HEK293 (cell line): ENCODE measurements at regions not wholly inside any gene's neighbourhood (a gene's known extent, or its start where the extent isn't known, plus 50 kb on each side); places are given as distances from the start of the nearest gene placed in this dataset.
A peak's percentile ranks its signal among the peaks of the same experiment; 100 is the strongest.

Source experiments
- CTCF ChIA-PET: fragments of 350-600 bp; formaldehyde crosslinking; extraction: SDS; loops from one replicate; lab custom pipeline; 2021; ENCODE audit warnings: antibody characterized with exemption; lab: Yijun Ruan, JAX
- POLR2A ChIA-PET: fragments of 300-600 bp; formaldehyde crosslinking; extraction: SDS; loops from one replicate; lab custom pipeline; 2020; ENCODE audit warnings: antibody characterized with exemption, inconsistent platforms; lab: Yijun Ruan, JAX
- H3K27ac ChIP-seq: fragments of 200-500 bp; sonication (Bioruptor generic); 2 replicates; pipeline ENCODE4 v1.5.1; 2014; ENCODE audit warnings: low read depth, low read length, control low read depth, inconsistent platforms; ENCODE audit errors: extremely low read depth
- H3K36me3 ChIP-seq, 2 experiments: fragments of 200-500 bp in 1 of 2; sonication (Bioruptor generic) in 1 of 2; 1 replicate in 1 of 2; 2 replicates in 1 of 2; pipeline ENCODE4 v1.5.1; 2014 to 2017; ENCODE audit warnings: inconsistent platforms in 2 of 2, low read length in 2 of 2; ENCODE audit not compliant: control insufficient read depth in 2 of 2, insufficient read depth in 1 of 2
- H3K4me1 ChIP-seq: fragments of 200-500 bp; sonication (Bioruptor generic); 2 replicates; pipeline ENCODE4 v1.5.1; 2014; ENCODE audit warnings: mild to moderate bottlenecking, low read length, inconsistent platforms; ENCODE audit not compliant: control insufficient read depth, insufficient read depth
- H3K4me3 ChIP-seq: 2 replicates; pipeline ENCODE4 v1.5.1; 2011; ENCODE audit warnings: low read depth, mild to moderate bottlenecking, control low read depth, low read length, moderate library complexity
- H3K9me3 ChIP-seq: fragments of 200-500 bp; sonication (Bioruptor generic); 2 replicates; pipeline ENCODE4 v1.5.1; 2014; ENCODE audit warnings: low read depth, low read length, inconsistent platforms; ENCODE audit not compliant: control insufficient read depth, insufficient read depth
- GLIS1 ChIP-seq: fragments of 450-650 bp; formaldehyde crosslinking; IDR thresholded peaks from 2 replicates; pipeline ENCODE4 v1.5.1; 2016; ENCODE audit warnings: missing biosample characterization, missing genetic modification characterization
- PBX3 ChIP-seq: sonication (generic); formaldehyde crosslinking; IDR thresholded peaks from 2 replicates; pipeline ENCODE4 v1.8.1; 2022; ENCODE audit warnings: mild to moderate bottlenecking, moderate library complexity, missing genetic modification reagents
- WT1 ChIP-seq: fragments of 450-650 bp; formaldehyde crosslinking; IDR thresholded peaks from 2 replicates; pipeline ENCODE4 v1.5.1; 2016; ENCODE audit warnings: missing biosample characterization, missing genetic modification characterization
- ZBTB10 ChIP-seq: fragments of 450-650 bp; formaldehyde crosslinking; IDR thresholded peaks from 2 replicates; pipeline ENCODE4 v1.5.1; 2016; ENCODE audit warnings: missing biosample characterization, missing genetic modification characterization
- ZBTB20 ChIP-seq: fragments of 450-650 bp; formaldehyde crosslinking; IDR thresholded peaks from 2 replicates; pipeline ENCODE4 v1.5.1; 2016; ENCODE audit warnings: missing biosample characterization, missing genetic modification characterization
- ZFHX2 ChIP-seq: fragments of 450-650 bp; formaldehyde crosslinking; conservative IDR thresholded peaks from 2 replicates; pipeline ENCODE4 v1.5.1; 2016; ENCODE audit warnings: missing biosample characterization, missing genetic modification characterization
- ZFP41 ChIP-seq: fragments of 450-650 bp; formaldehyde crosslinking; IDR thresholded peaks from 2 replicates; pipeline ENCODE4 v1.5.1; 2016; ENCODE audit warnings: missing biosample characterization, missing genetic modification characterization, borderline replicate concordance
- ZNF423 ChIP-seq: fragments of 450-650 bp; formaldehyde crosslinking; IDR thresholded peaks from 2 replicates; pipeline ENCODE4 v1.5.1; 2016; ENCODE audit warnings: missing biosample characterization, missing genetic modification characterization
- ZNF549 ChIP-seq: fragments of 450-650 bp; IDR thresholded peaks from 2 replicates; pipeline ENCODE4 v1.5.1; 2018; ENCODE audit warnings: missing biosample characterization, missing genetic modification characterization, mild to moderate bottlenecking, inconsistent platforms, moderate library complexity
- ZNF654 ChIP-seq: fragments of 450-650 bp; formaldehyde crosslinking; IDR thresholded peaks from 2 replicates; pipeline ENCODE4 v1.5.1; 2016; ENCODE audit warnings: low read depth, missing biosample characterization, missing genetic modification characterization
- ZNF677 ChIP-seq: fragments of 450-650 bp; IDR thresholded peaks from 2 replicates; pipeline ENCODE4 v1.5.0; 2018; ENCODE audit warnings: missing biosample characterization, mild to moderate bottlenecking, missing genetic modification characterization, moderate library complexity
- ZNF837 ChIP-seq: fragments of 450-650 bp; formaldehyde crosslinking; IDR thresholded peaks from 2 replicates; pipeline ENCODE4 v1.5.1; 2016; ENCODE audit warnings: missing biosample characterization, missing genetic modification characterization
- ZSCAN30 ChIP-seq: fragments of 450-650 bp; IDR thresholded peaks from 2 replicates; pipeline ENCODE4 v1.5.1; 2018; ENCODE audit warnings: missing biosample characterization, mild to moderate bottlenecking, missing genetic modification characterization, moderate library complexity
- ZSCAN4 ChIP-seq: fragments of 450-650 bp; formaldehyde crosslinking; IDR thresholded peaks from 2 replicates; pipeline ENCODE4 v1.5.1; 2017; ENCODE audit warnings: missing biosample characterization, missing genetic modification characterization
- TF ChIP-seq, protein P1 (sequence below): fragments of 450-650 bp; formaldehyde crosslinking; IDR thresholded peaks from 2 replicates; pipeline ENCODE4 v1.5.1; 2016; ENCODE audit warnings: missing biosample characterization, missing genetic modification characterization
- TF ChIP-seq, protein P2 (sequence below): fragments of 450-650 bp; formaldehyde crosslinking; optimal IDR thresholded peaks from 2 replicates; pipeline ENCODE3; 2016; ENCODE audit warnings: missing biosample characterization, mild to moderate bottlenecking, missing genetic modification characterization

DNA sequence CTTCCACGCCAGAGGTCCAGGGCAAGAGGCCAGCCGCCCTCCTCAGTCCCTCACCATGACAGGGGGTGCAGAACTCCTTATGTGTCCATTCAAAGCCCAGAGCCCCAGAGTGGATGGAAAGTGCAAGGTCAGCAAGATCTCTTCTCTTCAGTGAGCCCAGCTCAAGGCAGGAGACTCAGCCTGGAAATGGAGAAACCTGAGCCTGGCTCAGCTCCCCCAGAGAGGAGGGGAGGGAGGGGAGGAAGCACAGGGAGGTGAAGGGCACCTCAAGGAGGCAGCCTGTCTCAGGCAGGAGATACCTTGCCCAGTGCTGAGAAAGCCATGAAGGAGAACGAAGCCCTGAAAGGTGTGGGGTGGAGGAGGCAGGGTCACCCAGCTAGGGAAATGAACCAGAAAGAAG is 121.8 kb upstream of the PJA1 start:
- no peak for TF ChIP-seq ZFP41 (tag by site-specific recombination)
- 0 out of 2 replicates have a peak, but pooled peaks have one; percentile 17 for TF ChIP-seq ZNF423 (tag by site-specific recombination)
- peak; percentile 76 for TF ChIP-seq GLIS1 (tag by site-specific recombination)
- TF ChIP-seq, all 188 proteins: peak for 2
- ChIA-PET CTCF (interaction anchor here (0.5 to 2.4 kb wide), 10 partner anchors 12 to 769 kb away, joined by 3 to 27 read pairs (median 4); partner anchors contain the start of gene EFNB1), POLR2A (interaction anchor here (1.2 kb wide), 1 partner anchor 458 kb away, joined by 4 read pairs; the partner anchor contains the start of gene EFNB1)

GRCh38 chrX:69286565-69286906 is 121.3 kb upstream of the PJA1 start:
- Histone ChIP-seq H3K4me1 (no peaks in the 10 kb centered on the region), H3K27ac (no peak overlapping the region)
- CTCF ChIA-PET, result interaction anchor here (0.5 to 2.4 kb wide), 10 partner anchors 12 to 768 kb away, joined by 3 to 27 read pairs (median 4); partner anchors contain the start of gene EFNB1
- TF ChIP-seq, protein P1, sequence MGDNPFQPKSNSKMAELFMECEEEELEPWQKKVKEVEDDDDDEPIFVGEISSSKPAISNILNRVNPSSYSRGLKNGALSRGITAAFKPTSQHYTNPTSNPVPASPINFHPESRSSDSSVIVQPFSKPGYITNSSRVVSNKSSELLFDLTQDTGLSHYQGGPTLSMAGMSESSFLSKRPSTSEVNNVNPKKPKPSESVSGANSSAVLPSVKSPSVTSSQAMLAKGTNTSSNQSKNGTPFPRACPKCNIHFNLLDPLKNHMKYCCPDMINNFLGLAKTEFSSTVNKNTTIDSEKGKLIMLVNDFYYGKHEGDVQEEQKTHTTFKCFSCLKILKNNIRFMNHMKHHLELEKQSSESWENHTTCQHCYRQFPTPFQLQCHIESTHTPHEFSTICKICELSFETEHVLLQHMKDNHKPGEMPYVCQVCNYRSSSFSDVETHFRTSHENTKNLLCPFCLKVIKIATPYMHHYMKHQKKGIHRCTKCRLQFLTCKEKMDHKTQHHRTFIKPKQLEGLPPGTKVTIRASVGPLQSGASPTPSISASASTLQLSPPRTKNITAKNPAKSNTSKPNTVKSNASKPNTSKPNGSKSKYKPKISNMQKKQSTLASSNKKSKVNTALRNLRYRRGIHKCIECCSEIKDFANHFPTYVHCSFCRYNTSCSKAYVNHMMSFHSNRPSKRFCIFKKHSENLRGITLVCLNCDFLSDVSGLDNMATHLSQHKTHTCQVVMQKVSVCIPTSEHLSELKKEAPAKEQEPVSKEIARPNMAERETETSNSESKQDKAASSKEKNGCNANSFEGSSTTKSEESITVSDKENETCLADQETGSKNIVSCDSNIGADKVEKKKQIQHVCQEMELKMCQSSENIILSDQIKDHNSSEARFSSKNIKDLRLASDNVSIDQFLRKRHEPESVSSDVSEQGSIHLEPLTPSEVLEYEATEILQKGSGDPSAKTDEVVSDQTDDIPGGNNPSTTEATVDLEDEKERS, result no peak
- peak; percentile 14; the same call in 1 of the 2 replicates for TF ChIP-seq ZSCAN4 (tag by site-specific recombination)
- TF ChIP-seq, all 188 proteins: peak for 1
- H3K36me3 ChIP-seq, result no peaks in the 10 kb centered on the region
- no peak overlapping the region for H3K4me3 ChIP-seq
- POLR2A ChIA-PET, result interaction anchor here (1.2 kb wide), 1 partner anchor 458 kb away, joined by 4 read pairs; the partner anchor contains the start of gene EFNB1
- no peaks in the 10 kb centered on the region for H3K9me3 ChIP-seq

More for the DNA sequence above, 121.8 kb upstream of the PJA1 start:
- Histone ChIP-seq H3K4me1 (no peaks in the 10 kb centered on the region), H3K4me3 (no peak overlapping the region), H3K9me3 (no peaks in the 10 kb centered on the region), H3K27ac (no peak overlapping the region), H3K36me3 (no peaks in the 10 kb centered on the region)

- POLR2A ChIA-PET, result interaction anchor here (1.2 to 2.1 kb wide), 2 partner anchors 457 to 458 kb away, joined by 4 to 10 read pairs; partner anchors contain the start of gene EFNB1
- CTCF ChIA-PET, result interaction anchor here (0.7 to 2.1 kb wide), 5 partner anchors 12 to 458 kb away, joined by 3 to 26 read pairs (median 5); partner anchors contain the start of gene EFNB1
- H3K4me3 ChIP-seq, result no peak overlapping the region
- no peak overlapping the region for H3K27ac ChIP-seq
- H3K9me3 ChIP-seq, result no peaks in the 10 kb centered on the region
- H3K4me1 ChIP-seq, result no peaks in the 10 kb centered on the region
- H3K36me3 ChIP-seq, result no peaks in the 10 kb centered on the region
- TF ChIP-seq, protein P2, sequence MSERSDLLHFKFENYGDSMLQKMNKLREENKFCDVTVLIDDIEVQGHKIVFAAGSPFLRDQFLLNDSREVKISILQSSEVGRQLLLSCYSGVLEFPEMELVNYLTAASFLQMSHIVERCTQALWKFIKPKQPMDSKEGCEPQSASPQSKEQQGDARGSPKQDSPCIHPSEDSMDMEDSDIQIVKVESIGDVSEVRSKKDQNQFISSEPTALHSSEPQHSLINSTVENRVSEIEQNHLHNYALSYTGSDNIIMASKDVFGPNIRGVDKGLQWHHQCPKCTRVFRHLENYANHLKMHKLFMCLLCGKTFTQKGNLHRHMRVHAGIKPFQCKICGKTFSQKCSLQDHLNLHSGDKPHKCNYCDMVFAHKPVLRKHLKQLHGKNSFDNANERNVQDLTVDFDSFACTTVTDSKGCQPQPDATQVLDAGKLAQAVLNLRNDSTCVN (tag by site-specific recombination), result peak; percentile 64
- TF ChIP-seq PBX3 (peak; percentile 89), ZNF654 (tag by site-specific recombination) (peak; percentile 75), WT1 (tag by site-specific recombination) (no peak), ZNF549 (tag by site-specific recombination) (no peak), ZFHX2 (tag by site-specific recombination) (peak; percentile 80), ZBTB20 (tag by site-specific recombination) (peak; percentile 26; the same call in 1 of the 2 replicates), ZNF837 (tag by site-specific recombination) (no peak), ZBTB10 (peak; percentile 45; the same call in 1 of the 2 replicates), ZNF677 (tag by site-specific recombination) (no peak), ZSCAN30 (tag by site-specific recombination) (0 out of 2 replicates have a peak, but pooled peaks have one; percentile 74)
Measured at GRCh38 chrX:69285881-69286564, 120.8 kb upstream of the PJA1 start.
